Activated naive CD4-positive, alpha-beta T cell treated with anti-CD3 and anti-CD28 coated beads, Interleukin-2, amount 50 U/mL, for 16 hours (primary cell): ENCODE measurements at regions not wholly inside any gene's neighbourhood (a gene's known extent, or its start where the extent isn't known, plus 50 kb on each side); places are given as distances from the start of the nearest gene placed in this dataset.

Experiments
- DNase-seq: peaks from one replicate; pipeline ENCODE4 v3.0.0-alpha.2; 2020

GRCh38 chr4:124409044-124409443 lies 303.5 kb downstream of the ANKRD50 start:
- DNase-seq = no peak

GRCh38 chr4:124414276-124415040 lies 298.1 kb downstream of the ANKRD50 start:
- DNase-seq = no peak

GRCh38 chr4:124415146-124415545 lies 297.4 kb downstream of the ANKRD50 start:
- DNase-seq = no peak

- no peak for DNase-seq
These were observed 295.2 kb downstream of the ANKRD50 start for GRCh38 chr4:124417371-124417770.

GRCh38 chr4:124420166-124420695 lies 292.3 kb downstream of the ANKRD50 start:
- no peak for DNase-seq

- DNase-seq = no peak
These were observed 289.4 kb downstream of the ANKRD50 start for GRCh38 chr4:124423160-124423559.

GRCh38 chr4:124426279-124426678 lies 286.3 kb downstream of the ANKRD50 start:
- DNase-seq = no peak

- no peak for DNase-seq
These were observed 285.3 kb downstream of the ANKRD50 start for GRCh38 chr4:124427095-124427767.

- DNase-seq = no peak
These were observed 283.9 kb downstream of the ANKRD50 start for GRCh38 chr4:124428648-124429047.

GRCh38 chr4:124429746-124430250 lies 282.7 kb downstream of the ANKRD50 start:
- DNase-seq = no peak

GRCh38 chr4:124431653-124432192 lies 280.8 kb downstream of the ANKRD50 start:
- DNase-seq = no peak

- no peak for DNase-seq
These were observed 280.0 kb downstream of the ANKRD50 start for GRCh38 chr4:124432500-124432899.

- DNase-seq = no peak
These were observed 279.5 kb downstream of the ANKRD50 start for GRCh38 chr4:124433044-124433443.

- no peak for DNase-seq
These were observed 279.0 kb downstream of the ANKRD50 start for GRCh38 chr4:124433500-124433899.

- no peak for DNase-seq
These were observed 277.1 kb downstream of the ANKRD50 start for GRCh38 chr4:124435274-124435950.

- no peak for DNase-seq
These were observed 274.6 kb downstream of the ANKRD50 start for GRCh38 chr4:124437853-124438495.

- DNase-seq = no peak
These were observed 267.5 kb downstream of the ANKRD50 start for GRCh38 chr4:124445071-124445470.

- DNase-seq = no peak
These were observed 262.7 kb downstream of the ANKRD50 start for GRCh38 chr4:124449881-124450280.

GRCh38 chr4:124450851-124451250 lies 261.7 kb downstream of the ANKRD50 start:
- DNase-seq = no peak

GRCh38 chr4:124454772-124455270 lies 257.7 kb downstream of the ANKRD50 start:
- DNase-seq = no peak

GRCh38 chr4:124455671-124456070 lies 256.9 kb downstream of the ANKRD50 start:
- no peak for DNase-seq

- no peak for DNase-seq
These were observed 253.2 kb downstream of the ANKRD50 start for GRCh38 chr4:124459196-124459940.
